ENCODE measurements at regions not wholly inside any gene's neighbourhood (a gene's known extent, or its start where the extent isn't known, plus 50 kb on each side); places are given as distances from the start of the nearest gene placed in this dataset.

- no peaks in the 10 kb centered on the region for H3K4me1 ChIP-seq (ENCODE audit: control insufficient read depth, insufficient read depth, low read length)
- no peak overlapping the region for H3K4me3 ChIP-seq (ENCODE audit: low read depth, low read length)
- H3K9me3 ChIP-seq (ENCODE audit: control insufficient read depth, insufficient read depth, low read depth, low read length) = no peaks in the 10 kb centered on the region
- TF ChIP-seq TSHZ1 (tag by site-specific recombination; IDR thresholded peaks at IDR 0.05; ENCODE audit: borderline replicate concordance) (no peak), ZNF792 (tag by site-specific recombination; IDR thresholded peaks at IDR 0.05) (no peak), ZNF488 (tag by site-specific recombination; IDR thresholded peaks at IDR 0.05) (no peak), ZNF311 (tag by site-specific recombination; IDR thresholded peaks at IDR 0.05; ENCODE audit: borderline replicate concordance) (no peak)
- H3K27ac ChIP-seq (ENCODE audit: extremely low read depth, low read depth, low read length) = no peak overlapping the region
- POLR2A ChIA-PET = no interaction called here
- no peaks in the 10 kb centered on the region for H3K36me3 ChIP-seq (ENCODE audit: control insufficient read depth in 2 of 2, insufficient read depth in 1 of 2, low read length in 2 of 2)
- CTCF ChIA-PET = interaction anchor here (1.2 kb wide), 1 partner anchor 168 kb away, joined by 3 read pairs; no protein-coding TSS in a partner anchor
Observed at GRCh38 chr15:31806106-31806505, 224.2 kb upstream of the CHRNA7 start.

GRCh38 chr15:31811641-31812040 is 218.7 kb upstream of the CHRNA7 start:
- POLR2A ChIA-PET = no interaction called here
- Histone ChIP-seq H3K4me3 (ENCODE audit: low read depth, low read length) (no peak overlapping the region), H3K9me3 (ENCODE audit: control insufficient read depth, insufficient read depth, low read depth, low read length) (no peaks in the 10 kb centered on the region)

GRCh38 chr15:31814082-31814481 is 216.2 kb upstream of the CHRNA7 start:
- POLR2A ChIA-PET = no interaction called here
- CTCF ChIA-PET = no interaction called here
- no peak overlapping the region for H3K4me3 ChIP-seq (ENCODE audit: low read depth, low read length)
- H3K36me3 ChIP-seq (ENCODE audit: control insufficient read depth in 2 of 2, insufficient read depth in 1 of 2, low read length in 2 of 2) = no peaks in the 10 kb centered on the region
- H3K27ac ChIP-seq (ENCODE audit: extremely low read depth, low read depth, low read length) = no peak overlapping the region
- no peaks in the 10 kb centered on the region for H3K4me1 ChIP-seq (ENCODE audit: control insufficient read depth, insufficient read depth, low read length)
- TF ChIP-seq ZBTB7A (tag by site-specific recombination; IDR thresholded peaks at IDR 0.05; ENCODE audit: low read depth) (no peak), ZNF366 (tag by site-specific recombination; conservative IDR thresholded peaks at IDR 0.05) (no peak), ZNF211 (tag by site-specific recombination; IDR thresholded peaks at IDR 0.05; ENCODE audit: low read depth) (no peak), ZFP37 (tag by site-specific recombination; IDR thresholded peaks at IDR 0.05) (no peak), WT1 (tag by site-specific recombination; IDR thresholded peaks at IDR 0.05) (no peak), ZNF114 (tag by site-specific recombination; IDR thresholded peaks at IDR 0.05) (no peak)
- no peaks in the 10 kb centered on the region for H3K9me3 ChIP-seq (ENCODE audit: control insufficient read depth, insufficient read depth, low read depth, low read length)

More at GRCh38 chr15:31811641-31812040, 218.7 kb upstream of the CHRNA7 start:
- CTCF ChIA-PET = no interaction called here
- Histone ChIP-seq H3K36me3 (ENCODE audit: control insufficient read depth in 2 of 2, insufficient read depth in 1 of 2, low read length in 2 of 2) (no peaks in the 10 kb centered on the region), H3K4me1 (ENCODE audit: control insufficient read depth, insufficient read depth, low read length) (no peaks in the 10 kb centered on the region), H3K27ac (ENCODE audit: extremely low read depth, low read depth, low read length) (no peak overlapping the region)
- TF ChIP-seq ZNF221 (tag by site-specific recombination; IDR thresholded peaks at IDR 0.05; ENCODE audit: borderline replicate concordance) (no peak), ZNF514 (tag by site-specific recombination; IDR thresholded peaks at IDR 0.05) (no peak), ZBTB11 (tag by site-specific recombination; conservative IDR thresholded peaks at IDR 0.05; ENCODE audit: low read depth) (no peak), IKZF3 (tag by site-specific recombination; IDR thresholded peaks at IDR 0.05) (no peak), ZFP41 (tag by site-specific recombination; IDR thresholded peaks at IDR 0.05; ENCODE audit: borderline replicate concordance) (no peak), ZNF311 (tag by site-specific recombination; IDR thresholded peaks at IDR 0.05; ENCODE audit: borderline replicate concordance) (no peak)

All from HEK293 (cell line).